H9 (cell line): ENCODE measurements at regions not wholly inside any gene's neighbourhood (a gene's known extent, or its start where the extent isn't known, plus 50 kb on each side); places are given as distances from the start of the nearest gene placed in this dataset.

Experiments used
- DNase-seq: peaks from one replicate; pipeline ENCODE4 v3.0.0-alpha.2; 2017
- H2AFZ ChIP-seq: one replicate; pipeline ENCODE4 v1.6.1; 2013; ENCODE audit warnings: mild to moderate bottlenecking, low read length, control low read depth, moderate library complexity
- H2AK5ac ChIP-seq: 2 replicates; pipeline ENCODE4 v1.6.1; 2013; ENCODE audit warnings: low read length, control low read depth, mixed read lengths; ENCODE audit not compliant: insufficient read length
- H2BK120ac ChIP-seq: one replicate; pipeline ENCODE4 v1.6.1; 2013; ENCODE audit warnings: low read depth, mild to moderate bottlenecking, low read length, control low read depth, inconsistent platforms; ENCODE audit not compliant: poor library complexity, severe bottlenecking
- H2BK12ac ChIP-seq: 2 replicates; pipeline ENCODE4 v1.6.1; 2013; ENCODE audit warnings: low read length, control low read depth, mixed read lengths, low read depth; ENCODE audit not compliant: insufficient read length
- H2BK15ac ChIP-seq: 2 replicates; pipeline ENCODE4 v1.6.1; 2013; ENCODE audit warnings: low read depth, low read length, control low read depth
- H2BK20ac ChIP-seq: one replicate; pipeline ENCODE4 v1.6.1; 2013; ENCODE audit warnings: low read depth, mild to moderate bottlenecking, low read length, control low read depth, inconsistent platforms; ENCODE audit not compliant: poor library complexity, severe bottlenecking
- H2BK5ac ChIP-seq: 2 replicates; pipeline ENCODE4 v1.6.1; 2013; ENCODE audit warnings: low read length, control low read depth, mixed read lengths; ENCODE audit not compliant: insufficient read length
- H3K14ac ChIP-seq: 2 replicates; pipeline ENCODE4 v1.6.1; 2013; ENCODE audit warnings: low read length, control low read depth; ENCODE audit not compliant: insufficient read depth
- H3K18ac ChIP-seq: 2 replicates; pipeline ENCODE4 v1.6.1; 2013; ENCODE audit warnings: low read depth, mild to moderate bottlenecking, mixed read lengths, low read length, control low read depth; ENCODE audit not compliant: insufficient read length
- H3K23ac ChIP-seq: 2 replicates; pipeline ENCODE4 v1.6.1; 2013; ENCODE audit warnings: low read length, control low read depth, mixed read lengths, low read depth; ENCODE audit not compliant: insufficient read length
- H3K23me2 ChIP-seq: 2 replicates; pipeline ENCODE4 v1.6.1; 2013; ENCODE audit warnings: low read depth, mild to moderate bottlenecking, mixed read lengths, low read length, control low read depth; ENCODE audit not compliant: insufficient read length, poor library complexity, severe bottlenecking
- H3K27ac ChIP-seq: 2 replicates; pipeline ENCODE4 v1.5.1; 2013; ENCODE audit warnings: low read length, control low read depth, mixed read lengths, low read depth; ENCODE audit not compliant: insufficient read length
- H3K27me3 ChIP-seq: 2 replicates; pipeline ENCODE4 v1.6.1; 2013; ENCODE audit warnings: low read length, control low read depth, inconsistent platforms; ENCODE audit not compliant: insufficient read depth
- H3K4ac ChIP-seq: 2 replicates; pipeline ENCODE4 v1.6.1; 2013; ENCODE audit warnings: low read depth, mild to moderate bottlenecking, control low read depth, inconsistent platforms, low read length, moderate library complexity
- H3K4me1 ChIP-seq: 2 replicates; pipeline ENCODE4 v1.6.1; 2013; ENCODE audit warnings: low read length, control low read depth, inconsistent platforms; ENCODE audit not compliant: insufficient read depth
- H3K4me2 ChIP-seq: 2 replicates; pipeline ENCODE4 v1.6.1; 2013; ENCODE audit warnings: low read length, control low read depth, mixed read lengths; ENCODE audit not compliant: insufficient read length, insufficient read depth
- H3K56ac ChIP-seq: 2 replicates; pipeline ENCODE4 v1.6.1; 2013; ENCODE audit warnings: low read depth, mild to moderate bottlenecking, mixed read lengths, low read length, control low read depth; ENCODE audit not compliant: insufficient read length
- H3K79me1 ChIP-seq: 2 replicates; pipeline ENCODE4 v1.6.1; 2013; ENCODE audit warnings: low read depth, mild to moderate bottlenecking, moderate library complexity, low read length, control low read depth, inconsistent platforms; ENCODE audit not compliant: insufficient read depth, poor library complexity, severe bottlenecking
- H3K79me2 ChIP-seq: 2 replicates; pipeline ENCODE4 v1.6.1; 2013; ENCODE audit warnings: low read length, control low read depth, inconsistent platforms; ENCODE audit not compliant: insufficient read depth
- H3K9ac ChIP-seq: 2 replicates; pipeline ENCODE4 v1.6.1; 2013; ENCODE audit warnings: low read length, control low read depth, mixed read lengths; ENCODE audit not compliant: insufficient read length; ENCODE audit errors: extremely low read depth
- H3K9me3 ChIP-seq: one replicate; pipeline ENCODE4 v1.6.1; 2013; ENCODE audit warnings: low read depth, low read length, inconsistent platforms; ENCODE audit not compliant: control insufficient read depth
- H3T11ph ChIP-seq: one replicate; pipeline ENCODE4 v1.6.1; 2013; ENCODE audit warnings: mild to moderate bottlenecking, low read length, control low read depth, inconsistent platforms
- H4K20me1 ChIP-seq: one replicate; pipeline ENCODE4 v1.6.1; 2013; ENCODE audit not compliant: control insufficient read depth, insufficient read length, insufficient read depth
- H4K5ac ChIP-seq: 2 replicates; pipeline ENCODE4 v1.6.1; 2013; ENCODE audit warnings: low read depth, mild to moderate bottlenecking, mixed read lengths, low read length, control low read depth; ENCODE audit not compliant: insufficient read length
- H4K8ac ChIP-seq: replicated peaks from 2 replicates; pipeline ENCODE4 v1.6.1; 2013; ENCODE audit warnings: low read length, control low read depth, mixed read lengths, low read depth; ENCODE audit not compliant: insufficient read length
- H4K91ac ChIP-seq: 2 replicates; pipeline ENCODE4 v1.6.1; 2013; ENCODE audit warnings: low read depth, mild to moderate bottlenecking, moderate library complexity, mixed read lengths, low read length, control low read depth; ENCODE audit not compliant: insufficient read length
- H3K27ac Mint-ChIP-seq, 3 experiments: 2 replicates in 2 of 3; 3 replicates in 1 of 3; pipeline ENCODE4 v1.8.0; 2020 to 2021; ENCODE audit warnings: mixed read lengths in 3 of 3, mild to moderate bottlenecking in 1 of 3, moderate library complexity in 1 of 3
- H3K27me3 Mint-ChIP-seq: 2 replicates; pipeline ENCODE4 v1.8.0; 2021; ENCODE audit warnings: low read depth, mild to moderate bottlenecking, moderate library complexity, mixed read lengths
- H3K36me3 Mint-ChIP-seq, 3 experiments: 2 replicates in 2 of 3; 3 replicates in 1 of 3; pipeline ENCODE4 v1.8.0; 2020 to 2021; ENCODE audit warnings: low read depth in 3 of 3, mixed read lengths in 3 of 3; ENCODE audit not compliant: insufficient read depth in 1 of 3
- H3K4me1 Mint-ChIP-seq, 2 experiments: 2 replicates each; pipeline ENCODE4 v1.8.0; 2020; ENCODE audit warnings: mixed read lengths in 2 of 2
- H3K4me3 Mint-ChIP-seq, 2 experiments: 2 replicates in 1 of 2; 3 replicates in 1 of 2; pipeline ENCODE4 v1.8.0; 2020 to 2021; ENCODE audit warnings: mild to moderate bottlenecking in 2 of 2, mixed read lengths in 2 of 2, moderate library complexity in 1 of 2
- H3K9me3 Mint-ChIP-seq, 2 experiments: 2 replicates in 1 of 2; 3 replicates in 1 of 2; pipeline ENCODE4 v1.8.0; 2020; ENCODE audit warnings: mild to moderate bottlenecking in 2 of 2, mixed read lengths in 2 of 2, moderate library complexity in 1 of 2
- CTCF ChIP-seq: fragments of 200-600 bp; sonication (generic); conservative IDR thresholded peaks from 3 replicates; pipeline ENCODE4 v1.8.0; 2021; ENCODE audit warnings: antibody characterized with exemption, mild to moderate bottlenecking
- WGBS: extraction: QIAGEN DNeasy Blood & Tissue Kit; methylation state at CpG from one replicate; pipeline ENCODE4 v1.1.7; 2013; ENCODE audit warnings: missing lambda C conversion rate, low lambda C conversion rate, mixed read lengths; ENCODE audit not compliant: insufficient read length; ENCODE audit errors: extremely low coverage; 5-methylcytosine and 5-hydroxymethylcytosine counted together

GRCh38 chr7:1361016-1361755 is 98.1 kb downstream of the MICALL2 start:
- Histone ChIP-seq H3K9me3 (no peaks in the 10 kb centered on the region), H3K4me1 (no peaks in the 10 kb centered on the region), H2BK20ac (no peak overlapping the region), H4K20me1 (no peaks in the 10 kb centered on the region), H4K8ac (no peak overlapping the region), H4K91ac (no peak overlapping the region), H3K23ac (no peak overlapping the region), H3K14ac (no peak overlapping the region), H2BK120ac (no peak overlapping the region), H2AFZ (no peak overlapping the region), H3K79me1 (no peaks in the 10 kb centered on the region), H3K27ac (no peak overlapping the region), H3K23me2 (no peaks in the 10 kb centered on the region), H4K5ac (no peak overlapping the region), H3K79me2 (no peaks in the 10 kb centered on the region), H2BK12ac (no peak overlapping the region), H3K56ac (no peak overlapping the region), H3T11ph (no peak overlapping the region), H3K4ac (no peak overlapping the region), H3K4me2 (no peak overlapping the region), H3K18ac (no peak overlapping the region), H3K27me3 (no peaks in the 10 kb centered on the region), H2AK5ac (no peak overlapping the region), H2BK15ac (no peak overlapping the region), H3K9ac (no peak overlapping the region), H2BK5ac (no peak overlapping the region)
- no CpG with 5 or more reads among the region's 14 CpGs for WGBS
- Mint-ChIP-seq H3K9me3 (peaks cover 0 to 3% of the 10 kb centered on the region in 2 experiments; a peak in 1 of 5 replicates), H3K4me1 (peaks cover 2 to 10% of the 10 kb centered on the region in 2 experiments; a peak in 2 of 4 replicates), H3K27me3 (peaks cover 14% of the 10 kb centered on the region), H3K27ac (no peak overlapping the region), H3K4me3 (no peak overlapping the region), H3K36me3 (peaks cover 0 to 2% (median 0%) of the 10 kb centered on the region in 3 experiments; a peak in 1 of 7 replicates)
- no peak for DNase-seq
- TF ChIP-seq CTCF: no peak
